H9 (cell line): ENCODE measurements at regions not wholly inside any gene's neighbourhood (a gene's known extent, or its start where the extent isn't known, plus 50 kb on each side); places are given as distances from the start of the nearest gene placed in this dataset.
A peak's percentile ranks its signal among the peaks of the same experiment; 100 is the strongest.

ENCODE experiments used
- DNase-seq: peaks from one replicate; pipeline ENCODE4 v3.0.0-alpha.2; 2017
- H2AFZ ChIP-seq: one replicate; pipeline ENCODE4 v1.6.1; 2013; ENCODE audit warnings: mild to moderate bottlenecking, low read length, control low read depth, moderate library complexity
- H2AK5ac ChIP-seq: 2 replicates; pipeline ENCODE4 v1.6.1; 2013; ENCODE audit warnings: low read length, control low read depth, mixed read lengths; ENCODE audit not compliant: insufficient read length
- H2BK120ac ChIP-seq: one replicate; pipeline ENCODE4 v1.6.1; 2013; ENCODE audit warnings: low read depth, mild to moderate bottlenecking, low read length, control low read depth, inconsistent platforms; ENCODE audit not compliant: poor library complexity, severe bottlenecking
- H2BK12ac ChIP-seq: 2 replicates; pipeline ENCODE4 v1.6.1; 2013; ENCODE audit warnings: low read length, control low read depth, mixed read lengths, low read depth; ENCODE audit not compliant: insufficient read length
- H2BK15ac ChIP-seq: 2 replicates; pipeline ENCODE4 v1.6.1; 2013; ENCODE audit warnings: low read depth, low read length, control low read depth
- H2BK20ac ChIP-seq: one replicate; pipeline ENCODE4 v1.6.1; 2013; ENCODE audit warnings: low read depth, mild to moderate bottlenecking, low read length, control low read depth, inconsistent platforms; ENCODE audit not compliant: poor library complexity, severe bottlenecking
- H2BK5ac ChIP-seq: 2 replicates; pipeline ENCODE4 v1.6.1; 2013; ENCODE audit warnings: low read length, control low read depth, mixed read lengths; ENCODE audit not compliant: insufficient read length
- H3K14ac ChIP-seq: 2 replicates; pipeline ENCODE4 v1.6.1; 2013; ENCODE audit warnings: low read length, control low read depth; ENCODE audit not compliant: insufficient read depth
- H3K18ac ChIP-seq: 2 replicates; pipeline ENCODE4 v1.6.1; 2013; ENCODE audit warnings: low read depth, mild to moderate bottlenecking, mixed read lengths, low read length, control low read depth; ENCODE audit not compliant: insufficient read length
- H3K23ac ChIP-seq: 2 replicates; pipeline ENCODE4 v1.6.1; 2013; ENCODE audit warnings: low read length, control low read depth, mixed read lengths, low read depth; ENCODE audit not compliant: insufficient read length
- H3K23me2 ChIP-seq: 2 replicates; pipeline ENCODE4 v1.6.1; 2013; ENCODE audit warnings: low read depth, mild to moderate bottlenecking, mixed read lengths, low read length, control low read depth; ENCODE audit not compliant: insufficient read length, poor library complexity, severe bottlenecking
- H3K27ac ChIP-seq: 2 replicates; pipeline ENCODE4 v1.5.1; 2013; ENCODE audit warnings: low read length, control low read depth, mixed read lengths, low read depth; ENCODE audit not compliant: insufficient read length
- H3K27me3 ChIP-seq: 2 replicates; pipeline ENCODE4 v1.6.1; 2013; ENCODE audit warnings: low read length, control low read depth, inconsistent platforms; ENCODE audit not compliant: insufficient read depth
- H3K4ac ChIP-seq: 2 replicates; pipeline ENCODE4 v1.6.1; 2013; ENCODE audit warnings: low read depth, mild to moderate bottlenecking, control low read depth, inconsistent platforms, low read length, moderate library complexity
- H3K4me1 ChIP-seq: 2 replicates; pipeline ENCODE4 v1.6.1; 2013; ENCODE audit warnings: low read length, control low read depth, inconsistent platforms; ENCODE audit not compliant: insufficient read depth
- H3K4me2 ChIP-seq: 2 replicates; pipeline ENCODE4 v1.6.1; 2013; ENCODE audit warnings: low read length, control low read depth, mixed read lengths; ENCODE audit not compliant: insufficient read length, insufficient read depth
- H3K56ac ChIP-seq: 2 replicates; pipeline ENCODE4 v1.6.1; 2013; ENCODE audit warnings: low read depth, mild to moderate bottlenecking, mixed read lengths, low read length, control low read depth; ENCODE audit not compliant: insufficient read length
- H3K79me1 ChIP-seq: 2 replicates; pipeline ENCODE4 v1.6.1; 2013; ENCODE audit warnings: low read depth, mild to moderate bottlenecking, moderate library complexity, low read length, control low read depth, inconsistent platforms; ENCODE audit not compliant: insufficient read depth, poor library complexity, severe bottlenecking
- H3K79me2 ChIP-seq: 2 replicates; pipeline ENCODE4 v1.6.1; 2013; ENCODE audit warnings: low read length, control low read depth, inconsistent platforms; ENCODE audit not compliant: insufficient read depth
- H3K9ac ChIP-seq: 2 replicates; pipeline ENCODE4 v1.6.1; 2013; ENCODE audit warnings: low read length, control low read depth, mixed read lengths; ENCODE audit not compliant: insufficient read length; ENCODE audit errors: extremely low read depth
- H3K9me3 ChIP-seq: one replicate; pipeline ENCODE4 v1.6.1; 2013; ENCODE audit warnings: low read depth, low read length, inconsistent platforms; ENCODE audit not compliant: control insufficient read depth
- H3T11ph ChIP-seq: one replicate; pipeline ENCODE4 v1.6.1; 2013; ENCODE audit warnings: mild to moderate bottlenecking, low read length, control low read depth, inconsistent platforms
- H4K20me1 ChIP-seq: one replicate; pipeline ENCODE4 v1.6.1; 2013; ENCODE audit not compliant: control insufficient read depth, insufficient read length, insufficient read depth
- H4K5ac ChIP-seq: 2 replicates; pipeline ENCODE4 v1.6.1; 2013; ENCODE audit warnings: low read depth, mild to moderate bottlenecking, mixed read lengths, low read length, control low read depth; ENCODE audit not compliant: insufficient read length
- H4K8ac ChIP-seq: replicated peaks from 2 replicates; pipeline ENCODE4 v1.6.1; 2013; ENCODE audit warnings: low read length, control low read depth, mixed read lengths, low read depth; ENCODE audit not compliant: insufficient read length
- H4K91ac ChIP-seq: 2 replicates; pipeline ENCODE4 v1.6.1; 2013; ENCODE audit warnings: low read depth, mild to moderate bottlenecking, moderate library complexity, mixed read lengths, low read length, control low read depth; ENCODE audit not compliant: insufficient read length
- H3K27ac Mint-ChIP-seq, 3 experiments: 2 replicates in 2 of 3; 3 replicates in 1 of 3; pipeline ENCODE4 v1.8.0; 2020 to 2021; ENCODE audit warnings: mixed read lengths in 3 of 3, mild to moderate bottlenecking in 1 of 3, moderate library complexity in 1 of 3
- H3K27me3 Mint-ChIP-seq: 2 replicates; pipeline ENCODE4 v1.8.0; 2021; ENCODE audit warnings: low read depth, mild to moderate bottlenecking, moderate library complexity, mixed read lengths
- H3K36me3 Mint-ChIP-seq, 3 experiments: 2 replicates in 2 of 3; 3 replicates in 1 of 3; pipeline ENCODE4 v1.8.0; 2020 to 2021; ENCODE audit warnings: low read depth in 3 of 3, mixed read lengths in 3 of 3; ENCODE audit not compliant: insufficient read depth in 1 of 3
- H3K4me1 Mint-ChIP-seq, 2 experiments: 2 replicates each; pipeline ENCODE4 v1.8.0; 2020; ENCODE audit warnings: mixed read lengths in 2 of 2
- H3K4me3 Mint-ChIP-seq, 2 experiments: 2 replicates in 1 of 2; 3 replicates in 1 of 2; pipeline ENCODE4 v1.8.0; 2020 to 2021; ENCODE audit warnings: mild to moderate bottlenecking in 2 of 2, mixed read lengths in 2 of 2, moderate library complexity in 1 of 2
- H3K9me3 Mint-ChIP-seq, 2 experiments: 2 replicates in 1 of 2; 3 replicates in 1 of 2; pipeline ENCODE4 v1.8.0; 2020; ENCODE audit warnings: mild to moderate bottlenecking in 2 of 2, mixed read lengths in 2 of 2, moderate library complexity in 1 of 2
- CTCF ChIP-seq: fragments of 200-600 bp; sonication (generic); conservative IDR thresholded peaks from 3 replicates; pipeline ENCODE4 v1.8.0; 2021; ENCODE audit warnings: antibody characterized with exemption, mild to moderate bottlenecking

GRCh38 chr1:209429611-209430010 lies 153.9 kb upstream of the CAMK1G start:
- Histone ChIP-seq H3K79me2 (no peaks in the 10 kb centered on the region; the same call in 1 of the 2 replicates), H3K9ac (peak overlapping the region; percentile 26), H3K4ac (no peak overlapping the region), H4K8ac (no peak overlapping the region), H2AK5ac (no peak overlapping the region), H4K20me1 (no peaks in the 10 kb centered on the region), H2BK120ac (no peak overlapping the region), H3K56ac (no peak overlapping the region), H2BK20ac (no peak overlapping the region), H3K18ac (no peak overlapping the region), H4K5ac (no peak overlapping the region), H2BK15ac (no peak overlapping the region), H3K23ac (no peak overlapping the region), H3K27ac (no peak overlapping the region), H3T11ph (no peak overlapping the region), H2BK5ac (no peak overlapping the region), H3K27me3 (no peaks in the 10 kb centered on the region), H2AFZ (no peak overlapping the region), H3K9me3 (no peaks in the 10 kb centered on the region), H3K23me2 (peaks cover 6% of the 10 kb centered on the region), H3K4me1 (peaks cover 25% of the 10 kb centered on the region; the same call in 1 of the 2 replicates), H3K4me2 (peak overlapping the region; percentile 51), H3K79me1 (no peaks in the 10 kb centered on the region), H2BK12ac (no peak overlapping the region), H4K91ac (no peak overlapping the region), H3K14ac (no peak overlapping the region)
- Mint-ChIP-seq H3K4me1 (peaks cover 85 to 86% of the 10 kb centered on the region in 2 experiments), H3K27ac (peak overlapping the region in 1 of 3 experiments; percentile 89; a peak in 2 of 7 replicates), H3K27me3 (no peaks in the 10 kb centered on the region; the same call in 1 of the 2 replicates), H3K9me3 (no peaks in the 10 kb centered on the region; a peak in 1 of 5 replicates), H3K36me3 (peaks cover 3 to 21% (median 20%) of the 10 kb centered on the region in 3 experiments; a peak in 6 of 7 replicates), H3K4me3 (peak overlapping the region; percentile 47 to 69; a peak in 4 of 5 replicates)
- no peak for DNase-seq
- no peak for TF ChIP-seq CTCF
